ENCODE measurements at regions not wholly inside any gene's neighbourhood (a gene's known extent, or its start where the extent isn't known, plus 50 kb on each side); places are given as distances from the start of the nearest gene placed in this dataset.
A peak's percentile ranks its signal among the peaks of the same experiment; 100 is the strongest.

GRCh38 chr9:93895535-93895934 is 59.6 kb downstream of the BARX1 start:
- Mint-ChIP-seq H3K9me3 (peaks cover 28% of the 10 kb centered on the region), H3K27me3 (ENCODE audit: insufficient read depth) (peaks cover 6% of the 10 kb centered on the region), H3K4me1 (no peaks in the 10 kb centered on the region), H3K36me3 (ENCODE audit: low read depth) (no peaks in the 10 kb centered on the region), H3K27ac (no peak overlapping the region), H3K4me3 (no peak overlapping the region)
- Histone ChIP-seq H3K27ac (ENCODE audit: low read depth, low read length) (no peak overlapping the region), H3K9me3 (ENCODE audit: control insufficient read depth, low read length) (peaks cover 12% of the 10 kb centered on the region), H3K36me3 (ENCODE audit: control insufficient read depth, insufficient read depth, low read length) (no peaks in the 10 kb centered on the region), H3K4me1 (ENCODE audit: control insufficient read depth, insufficient read depth, low read length) (no peaks in the 10 kb centered on the region), H3K9ac (ENCODE audit: extremely low read depth, low read length, poor library complexity, severe bottlenecking) (no peak overlapping the region), H3K27me3 (ENCODE audit: control insufficient read depth, insufficient read depth, low read length, poor library complexity, severe bottlenecking) (no peaks in the 10 kb centered on the region), H3K4me3 (ENCODE audit: low read length) (no peak overlapping the region)
- peak; percentile 23 for DNase-seq
- WGBS, 2 experiments (ENCODE audit: insufficient coverage in 1 of 2, insufficient read length in 1 of 2), result 79 to 94% methylated on average over 7 to 8 of the region's 8 CpGs
- no peak for TF ChIP-seq CTCF (conservative IDR thresholded peaks at IDR 0.05)

GRCh38 chr9:93894691-93895079 is 60.5 kb downstream of the BARX1 start:
- H3K27ac Mint-ChIP-seq, result no peak overlapping the region
- Histone ChIP-seq H3K27me3 (ENCODE audit: control insufficient read depth, insufficient read depth, low read length, poor library complexity, severe bottlenecking) (no peaks in the 10 kb centered on the region), H3K4me1 (ENCODE audit: control insufficient read depth, insufficient read depth, low read length) (no peaks in the 10 kb centered on the region), H3K36me3 (ENCODE audit: control insufficient read depth, insufficient read depth, low read length) (no peaks in the 10 kb centered on the region), H3K9me3 (ENCODE audit: control insufficient read depth, low read length) (peaks cover 12% of the 10 kb centered on the region), H3K27ac (ENCODE audit: low read depth, low read length) (no peak overlapping the region), H3K4me3 (ENCODE audit: low read length) (no peak overlapping the region), H3K9ac (ENCODE audit: extremely low read depth, low read length, poor library complexity, severe bottlenecking) (no peak overlapping the region)
- H3K27me3 Mint-ChIP-seq (ENCODE audit: insufficient read depth), result peaks cover 6% of the 10 kb centered on the region
- 83 to 87% methylated on average over 4 to 6 of the region's 6 CpGs for WGBS, 2 experiments (ENCODE audit: insufficient coverage in 1 of 2, insufficient read length in 1 of 2)
- H3K4me1 Mint-ChIP-seq, result no peaks in the 10 kb centered on the region
- H3K36me3 Mint-ChIP-seq (ENCODE audit: low read depth), result no peaks in the 10 kb centered on the region
- no peak overlapping the region for H3K4me3 Mint-ChIP-seq
- H3K9me3 Mint-ChIP-seq, result peaks cover 32% of the 10 kb centered on the region
- peak; percentile 64 for DNase-seq
- no peak for TF ChIP-seq CTCF (conservative IDR thresholded peaks at IDR 0.05)

- H3K36me3 Mint-ChIP-seq (ENCODE audit: low read depth), result no peaks in the 10 kb centered on the region
- WGBS, 2 experiments (ENCODE audit: insufficient coverage in 1 of 2, insufficient read length in 1 of 2), result 84 to 91% methylated on average over 10 to 15 of the region's 15 CpGs
- peaks cover 6% of the 10 kb centered on the region for H3K27me3 Mint-ChIP-seq (ENCODE audit: insufficient read depth)
- H3K9me3 ChIP-seq (ENCODE audit: control insufficient read depth, low read length), result peaks cover 12% of the 10 kb centered on the region
- H3K27me3 ChIP-seq (ENCODE audit: control insufficient read depth, insufficient read depth, low read length, poor library complexity, severe bottlenecking), result no peaks in the 10 kb centered on the region
- H3K9ac ChIP-seq (ENCODE audit: extremely low read depth, low read length, poor library complexity, severe bottlenecking), result no peak overlapping the region
- H3K4me1 Mint-ChIP-seq, result no peaks in the 10 kb centered on the region
- peak; percentile 25 for DNase-seq
- no peak overlapping the region for H3K27ac Mint-ChIP-seq
- no peaks in the 10 kb centered on the region for H3K4me1 ChIP-seq (ENCODE audit: control insufficient read depth, insufficient read depth, low read length)
- H3K27ac ChIP-seq (ENCODE audit: low read depth, low read length), result no peak overlapping the region
- TF ChIP-seq CTCF (conservative IDR thresholded peaks at IDR 0.05), result no peak
- no peak overlapping the region for H3K4me3 Mint-ChIP-seq
- H3K9me3 Mint-ChIP-seq, result peaks cover 32% of the 10 kb centered on the region
- no peaks in the 10 kb centered on the region for H3K36me3 ChIP-seq (ENCODE audit: control insufficient read depth, insufficient read depth, low read length)
- no peak overlapping the region for H3K4me3 ChIP-seq (ENCODE audit: low read length)
Measured at GRCh38 chr9:93893899-93894690, 61.1 kb downstream of the BARX1 start.
